ENCODE measurements at regions not wholly inside any gene's neighbourhood (a gene's known extent, or its start where the extent isn't known, plus 50 kb on each side); places are given as distances from the start of the nearest gene placed in this dataset.
"Not testable (repeated sequence)": the region's sequence is repeated elsewhere in the genome, so short reads cannot be mapped to it uniquely, and the experiment has no call there.

- peak; percentile 75 for DNase-seq
These were observed 277.3 kb upstream of the NR2F2 start for GRCh38 chr15:96053031-96053780.

GRCh38 chr15:96053781-96054428 lies 276.6 kb upstream of the NR2F2 start:
- DNase-seq, result no peak

DNA sequence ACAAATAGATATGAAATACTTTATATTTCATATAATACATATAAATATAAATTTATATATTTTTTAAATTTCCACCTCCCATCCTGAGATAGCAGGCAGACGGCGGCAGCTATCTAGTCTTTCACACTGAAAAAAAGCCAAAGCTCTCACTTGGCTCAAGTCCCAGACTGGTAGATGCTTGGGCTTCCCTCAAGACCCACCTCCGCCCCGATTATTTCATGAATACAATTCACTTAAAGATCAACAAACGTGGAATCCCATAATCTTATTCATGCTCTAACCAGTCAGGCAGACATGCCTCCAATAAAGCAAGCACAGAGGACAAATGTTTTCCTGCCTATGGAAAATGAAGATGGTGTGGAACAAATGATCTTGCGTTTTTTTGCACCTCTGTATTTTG lies 275.9 kb upstream of the NR2F2 start:
- no peak for DNase-seq

- no peak for DNase-seq
These were observed 272.2 kb upstream of the NR2F2 start for GRCh38 chr15:96058103-96058851.

DNA sequence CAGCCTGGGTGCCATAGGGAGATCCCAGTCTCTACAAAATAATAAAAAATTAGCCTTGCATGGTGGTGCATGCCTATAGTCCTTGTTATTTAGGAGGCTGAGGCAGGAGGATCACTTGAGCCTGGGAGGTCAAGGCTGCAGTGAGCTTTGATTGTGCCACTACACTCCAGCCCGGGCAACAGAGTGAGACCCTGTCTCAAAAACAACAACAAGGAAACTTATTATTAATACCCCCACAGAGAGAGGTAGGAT lies 271.7 kb upstream of the NR2F2 start:
- DNase-seq, result not testable (repeated sequence)

- DNase-seq, result not testable (repeated sequence)
These were observed 269.9 kb upstream of the NR2F2 start for GRCh38 chr15:96060591-96060990.

- no peak for DNase-seq
These were observed 266.1 kb upstream of the NR2F2 start for GRCh38 chr15:96064351-96064756.

GRCh38 chr15:96066126-96066525 lies 264.4 kb upstream of the NR2F2 start:
- DNase-seq, result no peak

GRCh38 chr15:96066852-96067495 lies 263.5 kb upstream of the NR2F2 start:
- DNase-seq, result peak; percentile 78

DNA sequence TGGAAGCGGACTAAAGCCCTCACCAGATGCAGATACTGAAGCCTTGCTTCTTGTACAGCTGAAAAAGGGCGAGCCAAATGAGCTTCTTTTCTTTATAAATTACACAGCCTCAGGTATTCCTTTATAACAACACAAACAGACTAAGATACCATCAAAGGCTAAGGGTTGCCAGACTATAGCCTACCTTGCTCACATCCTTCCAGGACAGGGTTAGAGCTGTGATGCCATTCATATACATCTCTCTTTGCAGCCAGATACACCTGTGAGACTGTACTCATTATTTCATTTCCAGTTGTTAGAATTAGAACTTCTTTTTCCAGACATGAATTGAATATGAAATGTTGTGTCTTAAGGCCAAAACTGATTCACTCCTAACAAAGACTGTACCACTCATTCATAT lies 262.8 kb upstream of the NR2F2 start:
- DNase-seq, result no peak

DNA sequence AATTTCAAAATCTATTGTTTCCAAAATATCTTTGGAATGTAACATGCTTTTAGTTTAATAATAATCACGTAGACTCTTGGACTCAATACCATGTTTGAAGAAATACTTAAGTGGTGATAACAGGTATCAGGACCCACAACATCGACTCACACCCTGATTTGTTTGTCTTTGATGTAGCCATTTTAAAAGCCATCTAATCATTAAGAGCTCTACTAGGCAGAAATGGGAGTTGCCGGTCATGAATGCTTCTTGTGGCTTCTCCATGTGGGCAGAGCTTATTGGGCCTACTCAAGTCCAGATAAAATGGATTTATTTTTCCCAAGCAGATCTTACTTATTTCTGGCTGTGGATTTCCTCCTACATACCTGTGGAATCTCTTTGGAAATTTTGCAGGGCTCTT lies 261.6 kb upstream of the NR2F2 start:
- DNase-seq, result no peak

GRCh38 chr15:96070636-96071035 lies 259.9 kb upstream of the NR2F2 start:
- DNase-seq, result no peak

- DNase-seq, result no peak
These were observed 257.7 kb upstream of the NR2F2 start for GRCh38 chr15:96072821-96073220.

DNA sequence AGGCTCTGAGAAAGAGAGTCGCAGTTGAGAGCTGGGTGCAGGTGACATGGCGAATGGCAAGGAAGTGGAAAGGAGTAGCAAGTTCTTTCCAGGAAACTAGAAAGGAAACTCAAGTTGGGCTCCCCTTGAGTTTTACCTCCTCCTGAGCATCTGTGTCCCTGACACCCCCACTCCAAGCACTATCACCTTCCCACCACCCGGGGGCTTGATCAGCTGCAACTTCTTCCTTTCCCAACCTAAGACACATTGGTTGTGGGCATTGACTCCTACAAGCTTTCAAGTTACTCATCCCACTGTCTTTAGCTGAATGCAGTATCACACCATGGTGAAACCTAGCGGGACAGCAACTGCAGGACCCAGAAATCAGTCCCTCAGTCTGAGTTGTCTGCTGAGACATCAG lies 256.6 kb upstream of the NR2F2 start:
- no peak for DNase-seq

GRCh38 chr15:96075895-96076294 lies 254.6 kb upstream of the NR2F2 start:
- DNase-seq, result no peak

DNA sequence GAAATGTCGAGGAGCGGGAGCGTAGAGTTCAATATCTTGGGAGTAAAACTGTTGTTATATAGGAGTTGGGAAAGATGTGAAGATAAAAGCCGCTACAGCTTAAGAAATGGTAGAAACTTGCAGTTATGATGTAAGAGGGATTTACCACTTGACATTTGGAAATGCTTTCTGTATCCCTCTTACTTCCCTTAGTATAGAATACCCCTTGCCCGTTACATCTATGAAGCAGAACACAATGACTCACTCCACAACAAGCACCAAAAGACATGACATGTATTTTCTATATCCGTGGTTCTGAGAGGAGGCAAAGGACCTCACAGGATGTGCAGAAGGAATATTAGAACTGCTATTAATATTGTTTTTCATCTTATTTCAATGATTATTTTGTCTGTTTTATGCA lies 254.2 kb upstream of the NR2F2 start:
- no peak for DNase-seq

GRCh38 chr15:96079041-96079440 lies 251.5 kb upstream of the NR2F2 start:
- DNase-seq, result no peak

DNA sequence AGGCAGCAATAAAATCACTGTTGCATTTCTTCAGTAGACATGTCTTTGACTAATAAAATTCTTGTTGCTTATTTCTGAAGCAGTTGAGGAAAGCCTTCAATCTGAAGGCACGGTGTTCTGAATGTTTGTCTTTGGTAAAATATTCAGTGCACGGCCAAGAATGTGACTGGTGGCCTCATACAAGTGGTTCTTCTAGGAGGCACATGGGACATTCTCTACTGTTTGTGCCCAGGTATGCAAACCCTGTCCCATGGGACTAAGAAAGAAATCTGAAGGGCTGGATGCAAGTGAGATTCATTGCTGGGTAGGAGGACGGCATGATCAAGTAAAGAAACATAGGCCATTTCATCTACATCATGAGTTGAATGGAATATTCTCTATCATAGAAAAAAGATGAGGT lies 250.6 kb upstream of the NR2F2 start:
- no peak for DNase-seq

- no peak for DNase-seq
These were observed 244.3 kb upstream of the NR2F2 start for GRCh38 chr15:96086164-96086563.

- DNase-seq, result no peak
These were observed 243.2 kb upstream of the NR2F2 start for GRCh38 chr15:96087180-96087884.

DNA sequence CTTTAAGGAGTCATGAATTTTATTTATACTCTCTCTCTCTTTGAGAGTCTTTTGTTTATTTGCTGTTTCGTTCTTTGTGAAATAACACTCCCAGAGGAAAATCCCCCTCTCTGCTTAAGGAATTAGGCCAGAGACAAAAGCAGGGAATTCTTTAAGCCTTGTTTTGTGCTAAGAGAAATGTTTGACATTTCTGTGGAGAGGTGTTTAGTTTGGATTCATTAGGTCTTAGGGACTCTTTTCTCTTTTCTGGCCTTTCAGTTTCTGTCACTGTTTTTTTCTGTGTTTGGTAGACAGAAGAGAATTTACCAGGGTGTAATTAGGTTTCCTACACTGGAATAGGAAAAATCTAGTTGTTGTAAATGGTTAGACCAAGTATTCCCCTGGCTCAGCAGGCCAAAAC lies 241.8 kb upstream of the NR2F2 start:
- no peak for DNase-seq

GRCh38 chr15:96089405-96090058 lies 241.0 kb upstream of the NR2F2 start:
- no peak for DNase-seq

- no peak for DNase-seq
These were observed 238.3 kb upstream of the NR2F2 start for GRCh38 chr15:96092186-96092585.

Data from NCI-H2029 (cell line).